Upper lobe of left lung (tissue), 6 donors: ENCODE measurements at regions not wholly inside any gene's neighbourhood (a gene's known extent, or its start where the extent isn't known, plus 50 kb on each side); places are given as distances from the start of the nearest gene placed in this dataset.

Source experiments
- ATAC-seq, 2 donors: fragments of 200-7000 bp; cut with Tn5 transposase; one replicate each; pipeline ENCODE4 v1.9.1; 2022; ENCODE audit warnings: mild to moderate bottlenecking in 2 of 2, moderate library complexity in 2 of 2; ENCODE audit not compliant: low FRiP score in 2 of 2
- DNase-seq, 2 donors: peaks; one replicate each; pipeline ENCODE4 v3.0.0-alpha.2; 2019 to 2020
- H3K27ac ChIP-seq, 4 donors: fragments of 200-600 bp; sonication (generic); one replicate each; pipeline ENCODE4 v1.5.1; 2016 to 2019
- H3K27me3 ChIP-seq, 4 donors: fragments of 200-600 bp; sonication (generic); one replicate each; pipeline ENCODE4 v1.5.1; 2017 to 2019
- H3K36me3 ChIP-seq, 4 donors: fragments of 200-600 bp; sonication (generic); one replicate each; pipeline ENCODE4 v1.5.1; 2016 to 2019
- H3K4me1 ChIP-seq, 4 donors: fragments of 200-600 bp; sonication (generic); one replicate each; pipeline ENCODE4 v1.5.1; 2018 to 2019
- H3K4me3 ChIP-seq, 4 donors: fragments of 200-600 bp; sonication (generic); one replicate each; pipeline ENCODE4 v1.5.1; 2017 to 2019; ENCODE audit warnings: mild to moderate bottlenecking in 2 of 4, moderate library complexity in 1 of 4
- H3K9me3 ChIP-seq, 4 donors: fragments of 200-600 bp; sonication (generic); one replicate each; pipeline ENCODE4 v1.5.1; 2018 to 2019
- EP300 ChIP-seq, 4 donors: sonication (generic); formaldehyde crosslinking; IDR thresholded peaks; one replicate each; pipeline ENCODE4 v1.5.1; 2017; ENCODE audit warnings: antibody characterized with exemption in 4 of 4, control low read depth in 2 of 4
- POLR2A ChIP-seq, 4 donors: fragments of 450-650 bp; IDR thresholded peaks; one replicate each; pipeline ENCODE4 v1.5.1; 2016 to 2017; ENCODE audit warnings: antibody characterized with exemption in 4 of 4, mild to moderate bottlenecking in 2 of 4
- POLR2AphosphoS5 ChIP-seq, 2 donors: sonication (generic); formaldehyde crosslinking; IDR thresholded peaks; one replicate each; pipeline ENCODE4 v1.5.1; 2017; ENCODE audit warnings: antibody characterized with exemption in 2 of 2
- WGBS, 2 donors: methylation state at CpG; one replicate each; pipeline ENCODE4 v1.1.5; 2017 to 2018; 5-methylcytosine and 5-hydroxymethylcytosine counted together
- TF ChIP-seq, protein P1 (sequence below), 6 experiments: fragments of 450-650 bp in 4 of 6; fragments of 200-600 bp in 2 of 6; sonication (generic) in 2 of 6; IDR thresholded peaks; one replicate each; pipeline ENCODE4 v1.5.1; 2016 to 2019; ENCODE audit warnings: antibody characterized with exemption in 6 of 6
- donor health status: DM: no; HTN: no; CAD: no; lungs with moderate emphysema.
- donor health status: DM: no; HTN: yes; CAD: no; lungs with severe emphysema.

DNA sequence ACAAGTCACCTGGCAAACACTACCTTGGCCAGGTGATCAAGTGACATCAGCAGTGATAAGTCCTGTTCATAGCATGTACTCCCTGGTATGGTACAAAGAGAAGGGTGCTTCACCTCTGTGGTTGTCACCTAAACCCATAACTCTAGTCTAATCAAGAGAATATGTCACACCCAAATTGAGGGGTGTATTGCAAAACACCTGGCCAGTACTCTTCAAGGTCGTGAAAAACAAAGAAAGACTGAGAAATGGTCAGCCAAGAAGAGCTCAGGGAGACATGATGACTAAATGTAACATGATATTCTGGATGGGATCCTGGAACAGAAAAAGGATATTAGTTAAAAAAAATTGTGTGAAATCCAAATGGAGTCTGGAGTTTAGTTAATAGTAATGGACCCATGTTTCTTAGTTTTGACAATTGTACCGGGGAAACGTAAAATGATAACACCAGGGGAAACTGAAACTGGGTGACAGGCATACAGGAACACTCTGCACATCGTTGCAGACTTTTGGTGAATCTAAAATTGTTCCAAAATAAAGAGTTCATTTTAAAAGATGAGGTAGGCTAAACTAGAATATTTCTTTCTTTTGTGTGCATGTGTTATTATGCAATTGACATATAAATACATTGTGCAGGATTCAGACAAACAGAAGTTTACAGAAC lies 262.0 kb downstream of the CDC5L start:
- no peak overlapping the region for H3K27ac ChIP-seq
- H3K27me3 ChIP-seq: no peaks in the 10 kb centered on the region
- WGBS, 2 donors: 57 to 62% methylated on average over 4 of the region's 4 CpGs
- TF ChIP-seq POLR2A (IDR thresholded peaks at IDR 0.05) (no peak), POLR2AphosphoS5 (IDR thresholded peaks at IDR 0.05) (no peak), EP300 (IDR thresholded peaks at IDR 0.05) (no peak)
- TF ChIP-seq, protein P1, sequence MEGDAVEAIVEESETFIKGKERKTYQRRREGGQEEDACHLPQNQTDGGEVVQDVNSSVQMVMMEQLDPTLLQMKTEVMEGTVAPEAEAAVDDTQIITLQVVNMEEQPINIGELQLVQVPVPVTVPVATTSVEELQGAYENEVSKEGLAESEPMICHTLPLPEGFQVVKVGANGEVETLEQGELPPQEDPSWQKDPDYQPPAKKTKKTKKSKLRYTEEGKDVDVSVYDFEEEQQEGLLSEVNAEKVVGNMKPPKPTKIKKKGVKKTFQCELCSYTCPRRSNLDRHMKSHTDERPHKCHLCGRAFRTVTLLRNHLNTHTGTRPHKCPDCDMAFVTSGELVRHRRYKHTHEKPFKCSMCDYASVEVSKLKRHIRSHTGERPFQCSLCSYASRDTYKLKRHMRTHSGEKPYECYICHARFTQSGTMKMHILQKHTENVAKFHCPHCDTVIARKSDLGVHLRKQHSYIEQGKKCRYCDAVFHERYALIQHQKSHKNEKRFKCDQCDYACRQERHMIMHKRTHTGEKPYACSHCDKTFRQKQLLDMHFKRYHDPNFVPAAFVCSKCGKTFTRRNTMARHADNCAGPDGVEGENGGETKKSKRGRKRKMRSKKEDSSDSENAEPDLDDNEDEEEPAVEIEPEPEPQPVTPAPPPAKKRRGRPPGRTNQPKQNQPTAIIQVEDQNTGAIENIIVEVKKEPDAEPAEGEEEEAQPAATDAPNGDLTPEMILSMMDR (IDR thresholded peaks at IDR 0.05): no peak
- no peak overlapping the region for H3K4me3 ChIP-seq
- peaks cover 2 to 6% (median 5%) of the 10 kb centered on the region in 4 donors for H3K4me1 ChIP-seq
- ATAC-seq: no peak
- H3K36me3 ChIP-seq: no peaks in the 10 kb centered on the region
- H3K9me3 ChIP-seq: no peaks in the 10 kb centered on the region
- no peak for DNase-seq

DNA sequence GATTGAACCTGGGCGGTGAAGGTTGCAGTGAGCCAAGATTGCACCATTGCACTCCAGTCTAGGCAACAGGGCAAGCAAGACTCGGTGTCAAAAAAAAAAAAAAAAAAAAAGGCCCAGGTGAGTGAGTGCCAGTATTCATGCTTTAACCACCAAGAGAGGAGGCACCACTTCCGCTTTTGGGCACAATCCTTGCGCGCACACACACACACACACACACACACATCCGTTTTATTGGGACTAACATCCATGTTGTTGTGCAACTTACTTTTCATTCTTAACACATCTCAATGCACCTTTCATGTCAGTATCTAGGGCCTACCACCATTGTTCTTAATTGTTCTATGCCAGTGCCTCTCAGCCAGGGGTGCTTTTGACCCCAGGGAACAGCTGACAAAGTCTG lies 263.0 kb downstream of the CDC5L start:
- TF ChIP-seq, protein P1 (IDR thresholded peaks at IDR 0.05): no peak
- no peak for TF ChIP-seq EP300 (IDR thresholded peaks at IDR 0.05)
- TF ChIP-seq POLR2AphosphoS5 (IDR thresholded peaks at IDR 0.05): no peak
- no peak for TF ChIP-seq POLR2A (IDR thresholded peaks at IDR 0.05)
- Histone ChIP-seq H3K27me3 (no peaks in the 10 kb centered on the region), H3K27ac (no peak overlapping the region), H3K4me1 (peaks cover 7 to 12% (median 9%) of the 10 kb centered on the region in 4 donors), H3K36me3 (no peaks in the 10 kb centered on the region), H3K9me3 (no peaks in the 10 kb centered on the region), H3K4me3 (no peak overlapping the region)
- 77% methylated on average over 6 of the region's 6 CpGs for WGBS, 2 donors
- DNase-seq: no peak
- ATAC-seq: no peak

DNA sequence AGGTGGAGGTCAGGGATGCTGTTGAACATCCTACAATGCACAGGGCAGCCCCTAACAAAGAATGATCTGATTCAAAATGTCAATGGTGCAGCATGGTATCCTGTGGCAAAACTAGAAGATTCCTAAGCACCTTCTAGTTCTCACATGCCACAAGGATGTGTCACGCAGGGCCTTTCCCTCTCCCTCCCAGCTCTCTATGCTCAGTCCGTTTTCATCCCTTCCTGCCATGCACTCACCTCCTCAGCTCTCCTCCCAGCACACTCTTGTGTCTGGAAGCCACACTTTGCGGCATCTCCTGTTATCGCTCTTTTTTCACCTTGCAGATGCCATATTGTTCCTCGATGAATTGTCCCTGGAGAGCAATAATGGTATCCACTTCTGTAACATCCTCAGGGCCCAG lies 263.4 kb downstream of the CDC5L start:
- H3K36me3 ChIP-seq: no peaks in the 10 kb centered on the region
- H3K27me3 ChIP-seq: no peaks in the 10 kb centered on the region
- H3K27ac ChIP-seq: no peak overlapping the region
- no peak overlapping the region for H3K4me3 ChIP-seq
- peaks cover 7 to 15% (median 13%) of the 10 kb centered on the region in 4 donors for H3K4me1 ChIP-seq
- WGBS, 2 donors: 91 to 96% methylated on average over 5 of the region's 5 CpGs
- TF ChIP-seq POLR2A (IDR thresholded peaks at IDR 0.05) (no peak), EP300 (IDR thresholded peaks at IDR 0.05) (no peak), POLR2AphosphoS5 (IDR thresholded peaks at IDR 0.05) (no peak)
- TF ChIP-seq, protein P1 (IDR thresholded peaks at IDR 0.05): no peak
- DNase-seq (no peak), ATAC-seq (no peak)
- H3K9me3 ChIP-seq: no peaks in the 10 kb centered on the region

DNA sequence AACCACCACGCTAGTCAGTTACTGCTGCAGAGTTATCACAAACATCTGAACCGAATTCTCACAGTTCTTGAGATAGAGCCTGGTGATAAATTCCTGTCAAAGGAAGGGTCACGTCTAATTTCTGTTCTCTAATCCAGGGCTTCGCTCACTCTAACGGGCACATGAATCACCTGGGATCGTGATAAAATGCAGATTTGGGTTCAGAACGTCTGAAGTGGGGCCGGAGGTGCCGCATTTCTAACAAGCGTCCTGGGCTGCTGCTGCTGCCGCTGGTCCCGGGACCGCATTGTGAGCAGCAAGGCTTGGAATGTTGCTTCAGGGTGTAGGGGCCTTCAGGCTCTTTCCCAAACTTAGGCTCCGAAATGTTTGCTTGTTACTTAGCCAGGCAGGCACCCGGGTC lies 264.1 kb downstream of the CDC5L start:
- Histone ChIP-seq H3K36me3 (no peaks in the 10 kb centered on the region), H3K9me3 (no peaks in the 10 kb centered on the region), H3K4me1 (peaks cover 7 to 15% (median 13%) of the 10 kb centered on the region in 4 donors), H3K27ac (no peak overlapping the region), H3K4me3 (no peak overlapping the region), H3K27me3 (no peaks in the 10 kb centered on the region)
- TF ChIP-seq EP300 (IDR thresholded peaks at IDR 0.05) (no peak), POLR2A (IDR thresholded peaks at IDR 0.05) (no peak)
- 87 to 90% methylated on average over 15 of the region's 15 CpGs for WGBS, 2 donors
- no peak for ATAC-seq
- DNase-seq: no peak

DNA sequence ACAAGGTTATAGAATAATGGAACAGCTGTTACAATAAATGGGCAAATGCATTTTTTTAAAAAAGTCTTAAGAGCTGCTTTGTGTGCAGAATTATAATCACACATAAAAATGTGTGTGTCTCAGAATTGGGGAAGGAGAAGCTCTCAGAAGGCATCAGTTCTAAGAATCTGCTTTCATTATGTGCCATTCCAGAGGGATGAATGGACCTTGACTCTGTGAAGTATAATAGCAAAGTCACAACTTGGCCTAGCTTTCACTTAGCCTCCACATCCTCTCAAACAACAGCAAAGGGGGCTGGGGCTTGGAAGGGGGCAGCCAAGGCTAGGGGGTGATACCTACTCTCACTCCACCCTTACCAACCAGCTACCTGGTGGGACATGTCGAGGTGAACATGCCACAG lies 265.0 kb downstream of the CDC5L start:
- WGBS, 2 donors: 71 to 79% methylated on average over 1 of the region's 1 CpG
- Histone ChIP-seq H3K4me3 (no peak overlapping the region), H3K36me3 (no peaks in the 10 kb centered on the region), H3K4me1 (peaks cover 7 to 15% (median 13%) of the 10 kb centered on the region in 4 donors), H3K27me3 (no peaks in the 10 kb centered on the region), H3K9me3 (no peaks in the 10 kb centered on the region), H3K27ac (no peak overlapping the region)
- TF ChIP-seq, protein P1 (IDR thresholded peaks at IDR 0.05): no peak
- TF ChIP-seq POLR2A (IDR thresholded peaks at IDR 0.05): no peak
- no peak for TF ChIP-seq EP300 (IDR thresholded peaks at IDR 0.05)
- no peak for TF ChIP-seq POLR2AphosphoS5 (IDR thresholded peaks at IDR 0.05)
- no peak for DNase-seq
- ATAC-seq: no peak
